ENCODE measurements at regions not wholly inside any gene's neighbourhood (a gene's known extent, or its start where the extent isn't known, plus 50 kb on each side); places are given as distances from the start of the nearest gene placed in this dataset.
A peak's percentile ranks its signal among the peaks of the same experiment; 100 is the strongest.
"Not testable (repeated sequence)": the region's sequence is repeated elsewhere in the genome, so short reads cannot be mapped to it uniquely, and the experiment has no call there.

DNA sequence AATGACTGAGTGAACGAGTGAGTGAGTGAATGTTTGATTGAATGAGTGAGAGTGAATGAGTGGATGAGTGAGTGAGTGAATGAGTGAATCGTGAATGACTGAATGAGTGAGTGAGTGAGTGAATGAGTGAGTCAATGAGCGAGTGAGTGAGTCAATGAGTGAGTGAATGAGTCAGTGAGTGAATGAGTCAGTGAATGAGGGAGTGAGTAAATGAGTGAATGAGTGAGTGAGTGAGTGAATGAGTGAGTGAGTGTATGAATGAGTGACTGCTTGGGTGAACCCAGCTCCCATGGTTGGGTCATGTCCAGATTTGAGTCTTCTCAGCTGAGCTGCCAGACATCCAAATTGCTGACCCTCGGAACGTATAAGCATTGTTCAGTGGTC, 135.2 kb upstream of the ZNF469 start:
- H3K27me3 ChIP-seq, H3K36me3 ChIP-seq, ATAC-seq, H3K4me3 ChIP-seq, H3K9me3 ChIP-seq, H3K27ac ChIP-seq: not testable (repeated sequence)
- 78 to 81% methylated on average over 3 to 5 of the region's 5 CpGs for WGBS, 2 donors (ENCODE audit: low coverage in 1 of 2)
- peak; percentile 44 for TF ChIP-seq POLR2AphosphoS5 (IDR thresholded peaks at IDR 0.05)
- H3K4me1 ChIP-seq = peaks cover 0 to 28% (median 5%) of the 10 kb centered on the region in 3 donors

DNA sequence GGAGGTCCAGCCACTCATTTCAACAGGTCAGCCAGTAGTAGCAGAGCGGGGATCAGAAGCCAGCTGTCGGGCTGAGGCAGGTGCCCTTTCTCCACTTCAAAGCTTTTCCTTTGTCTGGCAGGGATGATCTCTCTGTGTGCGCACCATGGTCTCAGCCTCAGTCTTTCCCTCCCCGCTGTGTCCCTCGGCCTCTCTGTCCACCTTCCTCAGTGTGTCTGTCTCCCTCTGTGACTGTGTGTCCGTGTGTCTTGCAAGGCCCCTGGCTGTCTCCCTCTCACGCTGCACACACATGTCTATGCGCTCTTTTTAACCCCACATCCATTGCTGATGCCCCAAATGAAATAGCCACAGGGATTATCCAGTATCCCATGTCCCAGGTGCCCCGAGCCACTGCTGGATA, 134.0 kb upstream of the ZNF469 start:
- not testable (repeated sequence) for ATAC-seq, H3K4me3 ChIP-seq, H3K36me3 ChIP-seq, H3K27me3 ChIP-seq, H3K9me3 ChIP-seq, H3K27ac ChIP-seq
- 87 to 89% methylated on average over 3 to 8 of the region's 9 CpGs for WGBS, 2 donors (ENCODE audit: low coverage in 1 of 2)
- H3K4me1 ChIP-seq = peaks cover 0 to 18% (median 0%) of the 10 kb centered on the region in 3 donors

GRCh38 chr16:88250381-88250780, 132.4 kb upstream of the ZNF469 start:
- H3K27ac ChIP-seq, H3K27me3 ChIP-seq, H3K4me3 ChIP-seq, H3K4me1 ChIP-seq, ATAC-seq, H3K36me3 ChIP-seq: not testable (repeated sequence)
- peaks cover 0 to 10% (median 0%) of the 10 kb centered on the region in 3 donors for H3K9me3 ChIP-seq
- WGBS, 2 donors (ENCODE audit: low coverage in 1 of 2) = 82 to 89% methylated on average over 5 of the region's 5 CpGs

DNA sequence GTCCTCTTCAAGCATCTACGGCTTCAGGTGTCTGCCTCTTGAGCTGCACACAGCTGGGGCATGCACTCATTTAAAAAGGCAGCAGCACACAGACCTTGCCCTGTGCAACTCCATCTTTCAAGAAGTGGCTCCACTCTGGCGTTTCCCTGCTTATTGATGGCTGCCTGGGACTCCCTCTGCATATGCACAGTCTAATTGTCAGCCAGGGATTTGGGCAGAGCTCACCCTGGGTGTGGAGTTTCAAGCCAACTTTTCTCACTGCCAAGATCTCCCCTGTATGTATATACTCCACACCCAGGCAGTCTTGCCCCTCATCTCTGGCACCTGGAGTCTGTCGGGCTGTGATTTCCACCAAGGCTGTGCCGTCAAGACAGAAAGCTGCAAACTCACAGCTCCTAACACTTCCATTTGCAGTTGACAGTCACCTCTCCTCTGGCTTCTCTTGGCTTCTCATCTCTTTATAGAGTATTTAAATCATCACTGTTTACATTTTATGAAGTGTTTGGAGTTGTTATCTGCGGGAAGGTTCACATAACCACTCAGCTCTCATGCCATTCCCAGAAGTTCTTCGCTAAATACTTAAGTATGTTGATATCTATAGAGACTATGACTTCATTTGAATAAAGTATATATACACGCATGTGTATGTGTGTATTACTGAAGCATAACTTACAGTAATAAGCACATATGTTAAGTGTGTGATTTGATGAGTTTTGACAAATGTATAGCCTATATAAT, 130.5 kb upstream of the ZNF469 start:
- not testable (repeated sequence) for H3K27ac ChIP-seq, H3K36me3 ChIP-seq, H3K27me3 ChIP-seq, ATAC-seq, H3K4me3 ChIP-seq, H3K4me1 ChIP-seq
- 23% methylated on average over 3 of the region's 7 CpGs for whole genome bisulfite sequencing, 2 donors (ENCODE audit: low coverage in 1 of 2)
- H3K9me3 ChIP-seq = peaks cover 0 to 22% (median 0%) of the 10 kb centered on the region in 3 donors

- not testable (repeated sequence) for H3K4me3 ChIP-seq, H3K36me3 ChIP-seq, H3K27me3 ChIP-seq, H3K27ac ChIP-seq, ATAC-seq
- WGBS, 2 donors (ENCODE audit: low coverage in 1 of 2) = 100% methylated on average over 1 of the region's 2 CpGs; no CpG with 5 or more reads in 1 of the 2 donors
- Histone ChIP-seq H3K4me1 (peaks cover 0 to 13% (median 8%) of the 10 kb centered on the region in 3 donors), H3K9me3 (peaks cover 0 to 22% (median 0%) of the 10 kb centered on the region in 3 donors)
These were observed 124.6 kb upstream of the ZNF469 start for GRCh38 chr16:88258141-88258540.

GRCh38 chr16:88258764-88259525, 123.8 kb upstream of the ZNF469 start:
- Histone ChIP-seq H3K9me3 (peaks cover 0 to 22% (median 0%) of the 10 kb centered on the region in 3 donors), H3K4me1 (peaks cover 0 to 21% (median 13%) of the 10 kb centered on the region in 3 donors)
- H3K4me3 ChIP-seq, H3K36me3 ChIP-seq, H3K27ac ChIP-seq, ATAC-seq, H3K27me3 ChIP-seq: not testable (repeated sequence)
- 28 to 92% methylated on average over 2 to 5 of the region's 32 CpGs for WGBS, 2 donors (ENCODE audit: low coverage in 1 of 2)

- peaks cover 0 to 19% (median 0%) of the 10 kb centered on the region in 3 donors for H3K9me3 ChIP-seq
- not testable (repeated sequence) for H3K36me3 ChIP-seq, H3K27ac ChIP-seq, H3K27me3 ChIP-seq, H3K4me3 ChIP-seq, ATAC-seq
- H3K4me1 ChIP-seq = peaks cover 0 to 27% (median 16%) of the 10 kb centered on the region in 3 donors
- WGBS, 2 donors (ENCODE audit: low coverage in 1 of 2) = 83 to 100% methylated on average over 1 to 5 of the region's 10 CpGs
These were observed 123.2 kb upstream of the ZNF469 start for GRCh38 chr16:88259538-88259937.

DNA sequence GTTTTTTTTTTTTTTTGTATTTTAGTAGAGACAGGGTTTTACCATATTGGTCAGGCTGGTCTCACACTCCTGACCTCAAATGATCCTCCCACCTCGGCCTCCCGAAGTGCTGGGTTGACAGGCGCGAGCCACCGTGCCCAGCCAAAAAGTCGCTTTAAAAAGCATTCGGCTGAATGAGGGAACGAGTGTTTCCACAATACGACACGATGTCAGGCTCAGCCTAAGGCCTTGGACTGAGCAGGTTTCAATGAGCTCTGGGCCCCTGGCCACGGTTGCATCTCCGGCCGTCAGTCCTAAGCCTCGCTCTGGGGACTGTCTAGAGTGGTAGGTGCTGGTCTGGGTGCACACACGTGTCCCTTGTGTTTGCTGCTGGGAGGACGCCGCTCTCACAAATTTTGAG, 122.6 kb upstream of the ZNF469 start:
- not testable (repeated sequence) for H3K36me3 ChIP-seq, H3K27me3 ChIP-seq, ATAC-seq, H3K4me3 ChIP-seq, H3K27ac ChIP-seq
- peaks cover 0 to 14% (median 0%) of the 10 kb centered on the region in 3 donors for H3K9me3 ChIP-seq
- WGBS, 2 donors (ENCODE audit: low coverage in 1 of 2) = 94% methylated on average over 11 of the region's 17 CpGs; no CpG with 5 or more reads in 1 of the 2 donors
- peaks cover 0 to 33% (median 20%) of the 10 kb centered on the region in 3 donors for H3K4me1 ChIP-seq

- H3K27me3 ChIP-seq, H3K9me3 ChIP-seq, H3K4me3 ChIP-seq, H3K36me3 ChIP-seq, H3K27ac ChIP-seq, ATAC-seq: not testable (repeated sequence)
- WGBS, 2 donors (ENCODE audit: low coverage in 1 of 2) = 88 to 93% methylated on average over 12 to 14 of the region's 26 CpGs
- peaks cover 0 to 43% (median 29%) of the 10 kb centered on the region in 3 donors for H3K4me1 ChIP-seq
These were observed 121.7 kb upstream of the ZNF469 start for GRCh38 chr16:88260881-88261665.

DNA sequence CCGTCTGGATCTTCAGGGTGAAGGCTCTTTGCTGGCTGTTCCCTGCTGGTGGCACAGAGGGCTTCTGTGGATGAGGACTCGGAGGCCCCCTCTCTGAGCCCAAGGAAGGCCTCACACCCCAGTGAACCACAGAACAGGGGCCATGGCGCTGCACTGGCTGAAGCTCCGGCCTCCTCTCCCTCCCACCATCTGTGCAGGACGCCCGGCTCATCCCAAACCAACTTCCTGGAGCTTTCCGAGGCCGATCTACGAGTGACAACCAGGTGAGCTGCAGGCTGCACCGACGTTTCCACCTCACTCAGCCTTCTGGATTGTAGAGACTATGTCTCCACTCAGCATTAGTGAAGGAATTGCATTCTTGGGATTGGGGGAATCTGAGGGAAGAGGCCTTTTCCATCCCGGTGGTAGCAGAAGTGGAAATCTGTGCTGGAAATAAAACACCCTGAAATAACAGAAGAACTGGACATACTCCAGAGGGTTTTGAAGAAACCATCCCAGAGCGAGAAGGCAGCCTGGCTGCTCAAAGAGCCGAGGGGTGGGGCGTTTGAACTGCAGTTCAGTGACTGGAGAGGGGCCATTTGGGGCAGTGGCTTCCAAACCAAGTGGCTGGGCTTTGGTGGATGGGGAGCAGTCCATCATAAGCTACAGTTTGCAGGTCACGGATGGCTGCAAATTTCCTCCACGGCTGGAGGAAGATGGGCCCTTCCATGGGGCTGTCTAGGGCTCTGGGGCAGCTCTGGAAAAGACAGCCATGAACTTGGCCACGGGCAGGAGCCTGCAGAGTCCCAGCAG, 120.7 kb upstream of the ZNF469 start:
- peaks cover 0 to 45% (median 29%) of the 10 kb centered on the region in 3 donors for H3K4me1 ChIP-seq
- H3K27ac ChIP-seq = peak overlapping the region in 3 of 4 donors; percentile 66 to 76 (median 75)
- not testable (repeated sequence) for H3K4me3 ChIP-seq, ATAC-seq, H3K9me3 ChIP-seq, H3K27me3 ChIP-seq, H3K36me3 ChIP-seq
- WGBS, 2 donors (ENCODE audit: low coverage in 1 of 2) = 67% methylated on average over 1 of the region's 18 CpGs; no CpG with 5 or more reads in 1 of the 2 donors
